IPS-NIHi11 (cell line): ENCODE measurements at regions not wholly inside any gene's neighbourhood (a gene's known extent, or its start where the extent isn't known, plus 50 kb on each side); places are given as distances from the start of the nearest gene placed in this dataset.
A peak's percentile ranks its signal among the peaks of the same experiment; 100 is the strongest.
"Not testable (repeated sequence)": the region's sequence is repeated elsewhere in the genome, so short reads cannot be mapped to it uniquely, and the experiment has no call there.

Experiments used
- DNase-seq: peaks from one replicate; pipeline ENCODE4 v3.0.0; 2012; ENCODE audit warnings: mixed read lengths, low spot score

DNA sequence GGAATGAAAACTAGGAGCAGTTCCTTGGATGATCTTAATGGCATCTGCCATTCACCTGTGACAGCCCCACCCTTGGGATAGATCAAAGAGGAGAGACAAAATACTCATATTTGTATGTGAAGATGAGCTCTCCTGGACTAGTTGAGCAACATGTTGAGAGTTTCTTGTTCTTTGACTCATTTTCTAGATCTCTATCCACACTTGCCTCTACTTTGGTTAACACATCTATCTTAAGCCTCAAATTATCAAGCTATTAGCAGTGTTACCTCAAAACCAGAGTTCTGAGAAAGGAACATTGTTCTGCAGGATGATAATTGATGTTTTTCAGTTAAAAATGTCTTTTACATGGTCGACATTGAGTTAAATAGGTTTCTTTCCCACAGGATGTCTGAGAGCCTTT, 94.2 kb upstream of the TEX13D start:
- DNase-seq: no peak

DNA sequence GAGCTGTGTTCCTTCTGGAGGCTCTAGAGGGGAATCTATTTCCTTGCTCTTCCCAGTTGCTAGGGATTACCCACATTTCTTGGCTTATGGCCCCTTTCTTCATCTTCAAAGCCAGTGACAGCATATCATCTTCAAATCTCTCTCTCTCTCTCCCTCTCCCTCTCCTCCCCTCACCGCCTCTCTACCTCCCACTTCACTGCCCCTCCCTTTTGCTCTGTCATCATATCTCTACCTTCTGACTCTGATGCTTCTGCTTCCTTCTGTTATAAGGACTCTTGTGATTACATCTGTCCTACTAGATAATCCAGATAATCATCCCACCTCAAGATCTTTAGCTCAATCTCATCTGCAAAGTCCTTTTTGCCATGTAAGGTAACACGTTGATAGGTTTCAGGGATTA, 93.1 kb upstream of the TEX13D start:
- no peak for DNase-seq

DNA sequence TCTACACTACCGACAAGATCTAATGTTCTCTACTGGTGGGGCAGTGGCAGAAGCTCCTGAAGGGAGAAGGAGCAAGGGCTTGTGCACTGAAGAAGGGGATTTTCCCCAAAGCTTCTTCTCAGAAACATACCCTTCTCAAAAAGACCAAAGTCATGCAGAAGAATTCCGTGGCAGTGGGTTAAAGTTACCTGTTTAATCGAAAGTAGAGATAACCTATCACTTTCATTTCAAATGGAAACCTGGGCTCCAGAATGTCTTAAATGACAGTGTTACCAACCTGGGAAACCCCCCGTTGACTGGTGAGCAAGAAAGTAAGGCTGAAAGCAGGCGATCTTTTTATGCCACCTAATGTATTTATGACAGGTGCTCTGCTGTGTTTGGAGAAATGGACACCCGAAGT, 92.5 kb upstream of the TEX13D start:
- no peak for DNase-seq

DNA sequence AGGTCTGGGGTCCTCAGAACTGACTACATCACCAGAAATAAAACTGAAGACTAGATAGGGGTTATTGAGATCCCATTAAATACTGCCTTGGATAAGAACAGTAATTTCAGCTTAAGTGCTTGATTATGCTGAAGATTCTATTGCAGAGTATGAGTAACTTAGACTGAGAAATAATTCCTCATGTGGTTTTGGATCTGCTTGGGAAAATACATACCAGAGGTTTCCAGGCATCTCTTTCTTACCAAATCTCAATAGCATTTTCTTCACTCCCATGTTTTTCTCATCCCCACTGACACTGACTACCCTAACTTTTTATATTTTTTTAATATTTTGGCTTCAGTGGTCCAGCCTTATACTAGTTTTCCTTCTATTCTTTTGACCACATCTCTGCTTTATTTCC, 92.0 kb upstream of the TEX13D start:
- DNase-seq: no peak

DNA sequence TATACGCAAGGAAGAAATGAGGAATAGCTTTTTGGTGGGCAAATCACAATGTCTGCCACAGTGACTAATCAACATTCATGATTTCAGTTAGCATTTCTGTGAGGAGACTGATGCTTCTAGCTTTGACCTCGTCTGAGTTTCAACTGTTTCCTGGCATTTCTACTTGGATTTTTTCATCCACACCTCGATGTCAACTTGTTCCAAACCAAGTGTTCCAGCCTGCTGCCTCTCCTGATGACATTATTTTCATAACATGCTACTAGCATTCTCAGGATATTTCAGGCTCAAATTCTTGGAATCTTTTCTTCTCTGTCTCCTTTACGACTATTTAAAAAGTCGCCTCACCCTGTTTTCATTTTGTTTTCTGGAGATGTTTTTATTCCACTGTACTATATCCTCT, 90.3 kb upstream of the TEX13D start:
- DNase-seq: no peak

DNA sequence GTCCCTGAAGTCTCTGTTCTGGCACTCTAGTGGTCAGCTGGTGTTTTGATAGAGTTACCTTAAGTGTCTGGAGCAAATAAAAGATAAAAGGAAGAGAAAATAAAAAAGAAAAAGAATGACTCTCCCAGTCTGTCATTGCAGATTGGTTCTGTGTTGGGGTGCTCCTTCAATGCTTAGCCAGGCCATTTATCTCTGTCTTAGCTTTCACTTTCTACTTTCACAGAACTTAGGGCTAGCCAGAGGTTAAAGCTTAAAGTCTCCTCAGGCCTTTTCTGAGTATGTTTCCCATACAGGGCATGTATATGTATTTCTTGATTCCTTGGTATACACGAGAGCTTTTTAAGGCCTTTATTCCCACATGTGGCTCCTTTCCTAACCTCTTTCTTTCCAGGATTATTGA, 83.1 kb upstream of the TEX13D start:
- no peak for DNase-seq

DNA sequence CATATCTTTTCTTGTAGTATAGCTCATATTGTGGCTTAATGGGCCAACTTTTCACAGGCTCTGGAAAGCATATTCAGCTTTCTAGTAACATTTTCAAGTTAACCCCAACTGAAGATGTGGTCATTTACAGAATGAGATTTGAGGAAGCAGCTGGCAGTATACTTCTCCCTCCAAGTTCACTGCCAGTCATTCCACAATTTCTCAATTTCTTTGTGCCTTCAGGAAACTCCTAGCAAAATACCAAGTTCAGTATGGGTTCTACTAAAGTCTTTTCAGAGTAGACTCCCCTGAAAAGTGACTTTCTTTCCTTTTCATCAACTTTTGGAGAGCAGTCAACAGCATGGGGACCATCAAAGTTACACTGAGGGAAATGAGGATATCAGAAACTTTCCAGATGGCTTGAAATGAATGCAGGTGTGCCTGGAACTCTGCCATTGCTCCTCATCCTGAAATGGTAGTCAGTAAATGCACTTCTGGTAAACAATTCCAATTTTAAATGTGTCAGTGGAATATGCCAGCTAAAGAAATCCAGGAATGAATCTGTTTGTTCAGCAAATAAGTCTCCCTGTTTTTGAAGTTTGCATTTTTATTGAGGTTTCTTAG, 81.5 kb upstream of the TEX13D start:
- DNase-seq: no peak

DNA sequence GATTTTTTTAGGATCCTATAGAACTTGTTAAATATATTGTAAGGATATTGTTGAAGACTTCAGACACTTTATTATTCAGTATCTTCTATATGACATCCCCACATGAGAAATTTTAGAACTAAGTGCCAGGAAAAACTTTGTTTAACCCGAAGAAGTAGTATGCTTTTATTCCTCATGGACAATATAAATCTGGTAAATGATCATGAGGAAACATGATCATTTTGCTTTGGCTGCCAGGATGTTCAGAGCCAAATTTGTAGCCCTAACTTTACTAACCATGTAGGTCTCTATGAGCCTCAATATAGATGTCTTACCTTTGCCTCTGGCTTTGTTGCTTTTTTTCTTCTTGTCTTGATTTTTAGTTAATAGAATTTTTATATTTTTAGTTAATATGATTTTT, 77.8 kb upstream of the TEX13D start:
- no peak for DNase-seq

DNA sequence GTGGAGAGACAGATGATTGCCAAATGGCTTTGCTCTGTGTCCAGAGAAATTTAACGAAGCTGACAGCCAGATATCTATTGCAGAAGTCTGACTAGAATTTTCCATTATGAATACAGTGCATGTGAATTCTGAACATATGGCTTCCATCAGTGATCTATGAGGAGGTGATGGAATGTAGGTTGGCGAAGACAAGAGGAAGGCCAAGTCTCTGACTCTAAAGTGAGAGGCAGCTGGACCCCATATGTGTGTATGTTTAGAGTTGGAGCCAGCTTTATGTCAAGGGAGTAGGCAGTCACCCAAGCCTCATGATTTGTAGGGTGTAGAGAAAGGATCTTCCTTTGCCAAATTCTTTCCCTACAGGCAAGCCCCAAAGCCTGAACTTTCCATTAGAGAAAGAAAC, 76.2 kb upstream of the TEX13D start:
- DNase-seq: no peak

DNA sequence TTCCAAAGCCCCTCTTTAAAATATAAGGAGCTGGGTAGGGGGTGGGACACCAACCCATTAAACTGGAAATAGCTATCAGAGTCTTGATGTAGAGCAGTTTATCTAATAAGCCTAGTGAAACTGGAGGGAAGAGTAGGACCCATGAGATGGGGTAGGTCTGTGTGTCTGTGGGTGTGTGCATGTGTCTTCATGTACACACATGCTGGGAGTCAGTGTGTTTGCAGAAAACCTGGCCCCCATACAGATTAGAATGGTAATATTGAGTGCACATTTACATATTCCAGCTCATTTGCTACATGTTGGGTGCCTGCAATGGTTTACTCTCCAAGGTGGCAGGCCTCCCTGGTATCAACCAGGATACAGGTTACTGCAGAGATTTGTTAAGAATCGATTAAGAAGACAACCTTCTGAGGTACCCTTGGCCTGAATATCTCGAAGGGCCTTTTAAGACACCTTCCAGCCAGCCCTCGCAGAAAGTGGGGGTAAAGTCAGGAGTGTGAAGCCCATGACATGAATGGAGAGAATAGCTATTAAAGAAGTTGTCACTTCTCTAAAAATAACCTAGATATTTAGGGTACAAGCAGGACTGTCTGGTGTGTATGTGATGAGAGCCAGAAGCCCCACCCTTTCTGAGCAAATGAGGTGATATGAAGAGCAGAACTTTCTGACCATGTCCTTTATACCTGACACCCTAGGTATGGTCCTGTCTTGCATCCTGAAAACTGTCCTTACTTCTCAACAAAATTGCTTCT, 75.7 kb upstream of the TEX13D start:
- no peak for DNase-seq

DNA sequence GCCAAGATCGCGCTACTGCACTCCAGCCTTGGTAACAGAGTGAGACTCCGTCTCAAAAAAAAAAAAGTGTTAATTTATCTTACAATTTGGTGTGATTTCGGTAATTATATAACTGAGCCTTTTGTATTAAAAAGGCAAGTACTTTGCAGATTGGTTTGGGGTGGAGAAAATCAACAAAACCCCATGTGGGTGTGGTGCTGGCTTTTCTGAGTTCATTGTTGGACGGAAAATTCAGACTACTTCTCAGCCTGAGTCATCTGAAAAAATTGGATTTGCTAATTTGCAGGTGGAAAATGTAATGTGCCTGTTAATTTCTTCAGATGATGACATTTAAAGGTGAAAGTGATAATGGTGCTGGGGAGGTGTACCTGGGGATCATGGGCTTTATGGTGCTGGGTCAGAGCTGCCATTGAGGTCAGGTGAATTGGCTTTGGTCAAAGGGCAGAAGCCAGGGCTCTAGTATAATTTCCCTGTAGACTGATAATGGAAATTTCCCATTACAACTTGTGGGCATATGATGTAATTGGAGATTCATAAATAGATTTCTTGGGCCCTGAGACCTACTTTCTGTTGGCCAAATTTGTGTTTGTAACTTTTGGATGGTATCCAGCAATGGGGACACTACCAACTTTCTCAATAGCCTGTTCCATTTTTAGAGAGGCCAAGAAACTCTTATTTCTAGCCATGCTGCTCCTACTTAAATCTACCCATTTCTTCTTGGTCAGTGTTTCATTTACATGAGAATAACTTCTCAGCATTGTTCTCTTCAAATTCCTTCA, 74.3 kb upstream of the TEX13D start:
- no peak for DNase-seq

DNA sequence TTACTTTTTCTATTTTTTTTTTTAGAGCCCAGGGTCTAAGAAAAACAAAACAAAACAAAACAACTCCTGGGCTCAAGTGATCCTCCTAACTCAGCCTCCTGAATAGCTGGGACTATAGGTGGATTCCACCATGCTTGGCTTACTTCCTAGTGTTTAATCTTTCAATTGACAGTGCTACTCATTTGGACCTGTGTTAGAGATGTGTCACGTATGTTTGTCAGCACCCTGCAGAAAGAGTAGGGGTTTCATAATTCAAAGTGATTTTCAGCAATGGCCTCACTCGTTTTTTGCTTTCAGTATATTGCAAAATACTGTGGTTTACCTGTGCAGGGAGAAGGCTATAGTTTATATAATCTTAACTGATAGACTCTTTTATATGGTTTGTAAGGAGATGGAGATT, 71.6 kb upstream of the TEX13D start:
- DNase-seq: no peak

DNA sequence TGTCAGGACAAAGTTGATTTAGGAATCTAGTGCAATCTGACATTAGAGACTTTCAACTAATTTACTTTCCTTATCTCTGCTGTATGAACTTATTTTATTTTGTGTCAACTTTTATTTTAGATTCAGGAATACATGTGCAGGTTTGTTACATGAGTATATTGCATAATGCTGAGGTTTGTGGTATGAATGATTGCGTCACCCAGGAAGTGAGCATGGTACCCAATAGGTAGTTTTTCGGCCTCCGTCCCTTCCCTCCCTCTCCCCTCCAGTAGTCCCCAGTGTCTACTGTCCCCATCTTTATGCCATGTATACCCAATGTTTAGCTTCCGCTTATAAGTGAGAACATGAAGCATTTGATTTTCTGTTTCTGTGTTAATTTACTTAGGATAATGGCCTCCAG, 68.7 kb upstream of the TEX13D start:
- no peak for DNase-seq

DNA sequence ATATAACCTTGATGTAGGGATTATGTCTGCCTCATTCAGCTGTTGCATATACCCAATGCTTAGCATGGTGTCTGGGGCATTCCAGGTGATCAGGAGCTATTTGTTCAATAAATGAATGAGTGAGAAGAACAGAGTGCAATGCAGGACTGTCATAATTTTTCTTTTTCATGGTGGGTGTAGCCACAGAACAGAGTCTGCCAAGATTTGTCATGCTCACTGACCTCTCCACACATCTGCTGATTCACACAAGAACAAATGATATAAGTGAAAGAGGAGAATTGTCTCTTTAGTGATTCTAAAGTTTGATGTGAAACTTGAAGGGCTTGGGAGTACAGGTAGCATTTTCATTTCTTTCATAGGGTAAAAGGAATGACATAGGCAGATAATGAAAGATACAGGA, 64.4 kb upstream of the TEX13D start:
- DNase-seq: no peak

DNA sequence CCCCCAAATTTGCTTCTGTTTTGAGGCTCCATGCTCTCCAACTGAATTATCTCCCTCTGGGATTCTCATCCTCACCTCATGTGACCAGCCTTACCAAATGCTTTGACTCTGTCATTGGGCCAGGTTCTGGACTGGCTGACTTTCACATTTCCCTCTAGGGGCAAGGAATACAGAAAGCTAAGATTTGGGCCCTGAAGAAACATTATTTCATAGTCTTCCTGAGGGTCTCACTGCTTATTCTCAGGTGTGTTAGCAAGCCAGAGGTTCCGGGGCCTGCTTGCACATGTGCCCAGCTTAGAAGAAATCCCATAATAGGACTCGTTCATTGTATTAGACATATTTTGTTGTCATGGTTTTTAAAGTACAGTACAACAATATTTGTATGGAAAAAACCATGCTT, 62.6 kb upstream of the TEX13D start:
- DNase-seq: no peak

DNA sequence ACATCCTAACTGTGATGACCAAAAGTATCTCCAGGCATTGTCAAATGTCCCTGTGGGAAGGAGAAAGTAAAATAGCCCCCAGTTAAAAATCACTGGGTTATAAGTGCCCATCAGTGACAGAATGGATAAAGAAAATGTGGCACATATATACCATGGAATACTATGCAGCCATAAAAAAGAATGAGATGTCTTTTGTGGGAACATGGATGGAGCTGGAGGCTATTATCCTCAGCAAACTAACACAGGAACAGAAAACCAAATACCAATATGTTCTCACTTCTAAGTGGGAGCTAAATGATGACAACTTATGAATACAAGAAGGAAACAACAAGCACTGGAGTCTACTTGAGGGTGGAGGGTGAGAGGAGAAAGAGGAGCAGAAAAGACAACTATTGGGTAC, 60.9 kb upstream of the TEX13D start:
- DNase-seq: not testable (repeated sequence)

DNA sequence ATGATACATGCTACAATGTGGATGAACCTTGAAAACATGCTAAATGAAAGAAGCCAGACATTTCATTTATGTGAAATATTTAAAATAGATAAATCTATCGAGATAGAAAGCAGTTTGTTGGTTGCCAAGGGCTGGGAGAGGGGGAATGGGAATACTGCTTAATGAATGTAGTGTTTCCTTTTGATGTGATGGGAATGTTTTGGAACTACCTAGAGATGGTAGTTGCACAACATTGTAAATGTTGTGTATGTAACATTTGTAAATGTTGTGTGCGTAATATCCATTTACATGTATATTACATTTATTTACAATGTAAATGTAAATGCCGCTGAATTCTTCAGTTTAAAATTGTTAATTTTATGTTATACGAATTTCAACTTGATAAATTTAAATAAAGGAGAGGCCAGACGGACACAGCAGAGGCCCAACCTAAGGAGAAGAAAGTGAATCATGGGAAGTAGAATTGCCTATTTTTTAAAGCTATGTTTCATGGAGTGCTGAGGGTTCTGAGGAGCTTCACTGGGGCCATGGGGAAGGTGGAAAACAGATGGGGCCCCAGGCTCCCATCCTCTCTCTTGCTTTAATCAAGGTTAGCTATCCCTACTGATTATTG, 60.0 kb upstream of the TEX13D start:
- no peak for DNase-seq

DNA sequence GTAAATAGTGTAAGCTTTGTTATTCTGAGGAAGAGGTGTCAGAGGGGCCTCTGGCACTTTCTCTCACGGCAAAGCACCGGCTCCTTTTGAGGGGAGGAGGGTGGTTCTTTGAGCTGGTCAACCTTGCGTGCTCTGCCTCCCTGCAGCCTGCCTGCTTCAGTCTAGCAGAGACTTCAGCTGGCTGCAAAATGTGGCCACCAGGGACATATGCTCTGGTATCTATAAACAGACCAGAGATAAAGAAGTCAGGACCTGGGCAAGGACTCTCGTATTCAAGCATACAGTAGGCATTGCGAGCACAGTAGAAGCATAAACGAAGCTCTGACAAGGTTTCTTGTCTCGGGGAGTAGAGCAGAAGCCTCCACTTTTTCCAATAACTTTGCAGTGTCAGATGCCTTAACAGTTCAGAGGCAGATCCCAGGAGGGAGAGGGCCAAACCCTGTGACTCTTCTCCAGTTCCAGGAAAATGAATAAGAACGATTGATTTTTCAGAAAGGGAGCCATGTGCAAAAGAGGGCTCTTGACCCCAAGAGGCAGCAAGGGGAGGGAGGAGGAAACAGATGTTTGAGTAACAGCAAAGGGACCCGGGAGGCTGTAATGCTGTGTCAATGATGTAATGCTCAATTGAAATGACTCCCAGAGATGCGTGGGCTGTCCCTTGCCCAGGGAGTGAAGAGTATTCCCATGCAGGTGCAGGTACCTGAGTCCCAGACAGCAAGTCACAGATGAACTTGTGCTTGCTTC, 57.9 kb upstream of the TEX13D start:
- peak; percentile 2 for DNase-seq

DNA sequence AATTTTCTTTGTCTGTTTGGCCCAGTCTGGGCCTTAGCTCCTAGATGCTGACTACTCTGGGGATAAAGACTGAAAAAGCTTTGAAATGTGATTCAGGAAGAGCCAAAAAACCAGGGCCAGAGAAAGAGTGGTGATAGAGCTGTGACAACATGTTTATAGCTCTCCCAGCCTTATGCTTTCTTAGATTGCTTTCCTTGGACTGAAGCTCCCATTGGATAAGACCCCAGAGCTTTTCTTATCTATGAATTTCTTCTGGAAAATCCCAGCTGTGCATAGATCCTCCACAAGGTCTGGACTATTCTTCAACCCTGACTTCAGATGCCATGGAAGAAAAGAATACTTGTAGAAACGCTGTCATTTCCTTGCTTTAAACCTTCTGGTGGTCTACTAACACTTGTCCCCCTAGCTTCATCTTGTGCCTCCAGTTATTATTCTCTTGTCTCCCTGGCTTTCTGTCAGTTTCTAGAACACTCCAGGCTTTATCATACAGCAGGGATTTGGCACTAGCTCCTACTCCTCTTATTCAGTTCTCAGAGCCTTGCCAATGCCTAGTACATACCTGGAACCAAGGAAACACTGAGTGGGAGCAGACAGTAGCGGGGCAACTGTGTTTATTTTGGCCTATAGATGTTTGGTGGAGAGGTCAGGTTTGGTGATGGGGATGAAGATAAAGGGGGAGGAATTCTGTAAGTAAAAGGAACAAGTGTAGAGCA, 57.1 kb upstream of the TEX13D start:
- DNase-seq: no peak

DNA sequence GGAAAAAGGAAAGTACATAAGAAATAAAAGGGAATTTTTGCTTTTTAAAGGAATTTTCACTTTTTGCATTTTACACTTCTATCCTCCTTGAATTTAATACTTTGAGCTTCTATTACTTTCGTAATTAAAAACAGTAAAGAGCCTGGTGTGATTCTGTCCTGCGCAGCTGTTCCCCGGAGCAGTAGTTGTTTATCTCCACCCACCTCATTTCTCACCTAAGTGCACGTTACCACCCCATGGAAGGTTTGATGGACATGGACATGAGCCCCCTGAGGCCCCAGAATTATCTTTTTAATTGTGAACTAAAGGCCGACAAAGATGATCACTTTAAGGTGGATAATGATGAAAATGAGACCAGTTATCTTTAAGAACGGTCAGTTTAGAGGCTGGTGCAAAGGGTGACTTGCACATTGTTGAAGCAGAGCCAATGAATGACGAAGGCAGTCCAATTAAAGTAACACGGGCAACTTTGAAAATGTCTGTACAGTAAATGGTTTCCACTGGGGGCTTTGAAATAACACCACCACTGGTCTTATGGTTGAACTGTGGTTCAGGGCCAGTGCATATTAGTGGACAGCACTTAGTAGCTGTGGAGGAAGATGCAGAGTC, 52.1 kb upstream of the TEX13D start:
- DNase-seq: no peak

DNA sequence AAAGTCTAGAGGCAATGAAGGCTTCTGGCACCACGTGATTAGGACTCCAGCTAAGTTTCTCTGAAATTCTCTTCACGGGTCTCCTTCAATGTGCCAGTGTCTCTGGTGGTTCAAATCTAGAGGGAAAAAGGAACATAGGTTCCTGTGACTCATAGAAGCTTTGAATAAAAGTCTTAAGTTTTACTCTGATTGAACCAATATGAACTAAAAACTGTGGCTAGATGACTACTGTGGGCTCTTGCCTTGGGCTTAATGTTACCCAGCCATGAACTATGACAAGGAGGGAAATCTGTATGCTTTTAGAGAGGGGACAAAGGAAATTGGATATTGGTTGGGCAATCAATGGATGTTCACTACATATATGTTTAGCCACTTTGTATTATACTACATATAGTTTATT, 49.9 kb upstream of the TEX13D start:
- no peak for DNase-seq
